HTR-8/SVneo (cell line): ENCODE measurements at regions not wholly inside any gene's neighbourhood (a gene's known extent, or its start where the extent isn't known, plus 50 kb on each side); places are given as distances from the start of the nearest gene placed in this dataset.
"Not testable (repeated sequence)": the region's sequence is repeated elsewhere in the genome, so short reads cannot be mapped to it uniquely, and the experiment has no call there.

Experiments
- DNase-seq: peaks from one replicate; pipeline ENCODE4 v3.0.0; 2011; ENCODE audit warnings: low spot score, mixed read lengths; ENCODE audit not compliant: insufficient read length
- FAIRE-seq: peaks from 2 replicates; lab custom pipeline; 2011; peaks lifted over from hg19 to GRCh38; lab: Jason Lieb, UNC

- DNase-seq (no peak), FAIRE-seq (no peak)
These were observed 172.4 kb upstream of the CAND1 start for GRCh38 chr12:67096533-67097318.

- FAIRE-seq: no peak
- DNase-seq: no peak
These were observed 169.3 kb upstream of the CAND1 start for GRCh38 chr12:67099858-67100257.

- FAIRE-seq (no peak), DNase-seq (no peak)
These were observed 165.6 kb upstream of the CAND1 start for GRCh38 chr12:67103521-67103920.

GRCh38 chr12:67107235-67107634 lies 161.9 kb upstream of the CAND1 start:
- FAIRE-seq: no peak
- DNase-seq: no peak

GRCh38 chr12:67107751-67108269 lies 161.3 kb upstream of the CAND1 start:
- FAIRE-seq (no peak), DNase-seq (no peak)

- not testable (repeated sequence) for FAIRE-seq, DNase-seq
These were observed 158.8 kb upstream of the CAND1 start for GRCh38 chr12:67110345-67110744.

- DNase-seq: no peak
- no peak for FAIRE-seq
These were observed 158.0 kb upstream of the CAND1 start for GRCh38 chr12:67111182-67111581.

- no peak for FAIRE-seq
These were observed 156.6 kb upstream of the CAND1 start for GRCh38 chr12:67112586-67112985.

GRCh38 chr12:67116134-67116533 lies 153.0 kb upstream of the CAND1 start:
- DNase-seq (no peak), FAIRE-seq (no peak)

More at GRCh38 chr12:67112586-67112985, 156.6 kb upstream of the CAND1 start:
- DNase-seq: no peak

GRCh38 chr12:67122584-67122983 lies 146.6 kb upstream of the CAND1 start:
- no peak for FAIRE-seq
- no peak for DNase-seq

- FAIRE-seq (no peak), DNase-seq (no peak)
These were observed 131.9 kb upstream of the CAND1 start for GRCh38 chr12:67137256-67137655.

- FAIRE-seq (no peak), DNase-seq (no peak)
These were observed 127.7 kb upstream of the CAND1 start for GRCh38 chr12:67141296-67142018.

- DNase-seq: no peak
- FAIRE-seq: no peak
These were observed 123.5 kb upstream of the CAND1 start for GRCh38 chr12:67145692-67146091.

- FAIRE-seq: no peak
- DNase-seq: no peak
These were observed 122.1 kb upstream of the CAND1 start for GRCh38 chr12:67147030-67147429.

- DNase-seq (no peak), FAIRE-seq (no peak)
These were observed 121.7 kb upstream of the CAND1 start for GRCh38 chr12:67147447-67147846.

- DNase-seq (no peak), FAIRE-seq (no peak)
These were observed 120.9 kb upstream of the CAND1 start for GRCh38 chr12:67148265-67148664.

- no peak for FAIRE-seq
These were observed 117.3 kb upstream of the CAND1 start for GRCh38 chr12:67151886-67152285.

GRCh38 chr12:67152451-67152850 lies 116.7 kb upstream of the CAND1 start:
- FAIRE-seq: no peak
- no peak for DNase-seq

More at GRCh38 chr12:67151886-67152285, 117.3 kb upstream of the CAND1 start:
- DNase-seq: no peak

GRCh38 chr12:67154901-67155300 lies 114.3 kb upstream of the CAND1 start:
- DNase-seq (no peak), FAIRE-seq (no peak)

GRCh38 chr12:67155863-67156262 lies 113.3 kb upstream of the CAND1 start:
- FAIRE-seq: no peak
- DNase-seq: no peak

GRCh38 chr12:67161322-67161918 lies 107.7 kb upstream of the CAND1 start:
- FAIRE-seq: no peak

More at GRCh38 chr12:67161322-67161918, 107.7 kb upstream of the CAND1 start:
- peak; percentile 11 for DNase-seq
